Rectal smooth muscle tissue (tissue), 1 donor: ENCODE measurements at regions not wholly inside any gene's neighbourhood (a gene's known extent, or its start where the extent isn't known, plus 50 kb on each side); places are given as distances from the start of the nearest gene placed in this dataset.

Experiments used
- H3K27ac ChIP-seq: one replicate; pipeline ENCODE4 v1.7.0; 2013; ENCODE audit warnings: low read depth, low read length, inconsistent platforms
- H3K27me3 ChIP-seq: one replicate; pipeline ENCODE4 v1.7.0; 2013; ENCODE audit warnings: low read length; ENCODE audit not compliant: control insufficient read depth, insufficient read depth
- H3K36me3 ChIP-seq: one replicate; pipeline ENCODE4 v1.7.0; 2013; ENCODE audit warnings: low read length; ENCODE audit not compliant: control insufficient read depth, insufficient read depth
- H3K4me1 ChIP-seq: one replicate; pipeline ENCODE4 v1.7.0; 2013; ENCODE audit warnings: low read length; ENCODE audit not compliant: control insufficient read depth, insufficient read depth
- H3K4me3 ChIP-seq: one replicate; pipeline ENCODE4 v1.7.0; 2013; ENCODE audit warnings: low read length
- H3K9ac ChIP-seq: one replicate; pipeline ENCODE4 v1.7.0; 2013; ENCODE audit warnings: low read length

DNA sequence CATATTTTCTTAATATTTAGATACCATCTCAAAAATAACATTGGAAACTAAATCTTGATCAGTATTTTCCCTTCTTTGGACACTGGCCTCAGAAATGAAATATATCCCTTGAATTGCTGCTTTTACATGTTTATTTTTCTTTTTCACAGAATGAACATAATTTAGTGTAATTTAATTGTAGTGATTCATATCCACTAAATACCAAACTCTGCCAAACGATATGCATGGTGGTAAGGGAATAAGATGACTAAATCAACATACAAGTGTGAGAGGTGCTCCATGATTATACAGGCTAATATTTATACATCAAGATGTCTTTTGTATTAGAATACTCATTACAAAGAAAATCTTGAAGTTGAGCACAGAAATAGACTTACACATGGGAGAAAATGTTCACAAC lies 216.8 kb upstream of the PACRGL start:
- no peak overlapping the region for H3K27ac ChIP-seq
- no peak overlapping the region for H3K9ac ChIP-seq
- H3K27me3 ChIP-seq, result no peaks in the 10 kb centered on the region
- H3K4me1 ChIP-seq, result no peaks in the 10 kb centered on the region
- H3K36me3 ChIP-seq, result no peaks in the 10 kb centered on the region
- no peak overlapping the region for H3K4me3 ChIP-seq

GRCh38 chr4:20486433-20486832 lies 213.8 kb upstream of the PACRGL start:
- H3K36me3 ChIP-seq, result no peaks in the 10 kb centered on the region
- peaks cover 2% of the 10 kb centered on the region for H3K4me1 ChIP-seq
- no peaks in the 10 kb centered on the region for H3K27me3 ChIP-seq
- H3K9ac ChIP-seq, result no peak overlapping the region
- no peak overlapping the region for H3K4me3 ChIP-seq
- H3K27ac ChIP-seq, result no peak overlapping the region

DNA sequence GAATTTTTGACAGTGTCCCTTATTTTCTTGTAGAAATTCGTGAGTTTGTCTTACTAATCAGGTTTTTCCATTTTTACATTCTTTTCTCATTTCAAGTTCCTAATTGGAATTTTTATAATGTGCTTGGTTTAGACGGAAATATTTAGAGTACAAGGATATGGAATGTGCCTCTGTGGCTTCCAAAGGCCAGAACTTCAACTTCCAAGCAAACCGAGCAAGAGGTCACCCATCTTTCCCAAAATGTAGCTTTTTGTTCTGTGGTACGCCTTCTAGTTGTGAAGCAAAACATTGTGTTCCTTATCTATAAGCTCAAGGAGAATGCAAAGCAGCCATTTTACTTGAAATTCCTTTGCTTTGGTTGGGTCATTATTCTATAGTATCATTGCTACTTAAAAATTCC lies 212.8 kb upstream of the PACRGL start:
- Histone ChIP-seq H3K36me3 (no peaks in the 10 kb centered on the region), H3K4me1 (peaks cover 2% of the 10 kb centered on the region), H3K27ac (no peak overlapping the region), H3K4me3 (no peak overlapping the region), H3K27me3 (no peaks in the 10 kb centered on the region), H3K9ac (no peak overlapping the region)

DNA sequence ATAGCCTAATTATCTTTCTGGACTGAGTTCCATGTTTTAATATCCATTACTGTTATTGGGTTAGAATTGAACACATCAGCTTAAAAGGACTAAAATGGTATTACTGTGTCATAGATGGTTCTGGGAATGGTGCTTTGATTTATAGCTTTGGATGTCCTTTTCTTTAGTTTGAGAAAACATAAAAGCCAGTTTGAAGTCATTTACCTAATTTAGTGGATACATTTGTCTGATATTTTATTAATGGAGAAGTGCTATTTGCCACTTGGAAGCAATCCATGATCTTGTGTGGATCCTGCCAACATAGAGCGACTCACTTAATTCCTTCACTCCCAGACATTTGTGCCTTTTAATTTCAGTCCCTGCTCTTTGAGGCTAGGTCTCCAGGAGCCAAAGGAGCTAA lies 212.4 kb upstream of the PACRGL start:
- no peaks in the 10 kb centered on the region for H3K36me3 ChIP-seq
- H3K27me3 ChIP-seq, result no peaks in the 10 kb centered on the region
- H3K4me1 ChIP-seq, result peaks cover 2% of the 10 kb centered on the region
- H3K27ac ChIP-seq, result no peak overlapping the region
- no peak overlapping the region for H3K9ac ChIP-seq
- H3K4me3 ChIP-seq, result no peak overlapping the region

DNA sequence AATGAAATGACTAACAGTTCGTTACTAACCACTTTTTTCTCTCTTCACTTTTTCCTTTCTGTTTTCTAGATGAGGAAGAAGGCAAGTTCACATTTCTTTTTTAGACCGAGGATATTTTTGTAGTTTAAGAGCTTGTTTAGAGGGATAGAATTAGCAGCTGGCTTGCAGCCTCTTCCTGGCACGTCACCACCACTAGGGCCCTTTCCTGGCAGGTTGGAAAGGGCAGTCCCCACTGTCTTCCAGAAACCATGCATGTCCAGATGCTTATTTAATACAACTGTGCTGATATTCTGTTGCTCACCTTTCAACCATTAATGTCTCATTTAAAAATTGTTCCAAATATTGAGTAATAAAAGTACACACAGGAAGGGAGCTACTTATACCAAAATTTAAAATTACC lies 209.5 kb upstream of the PACRGL start:
- H3K9ac ChIP-seq, result no peak overlapping the region
- no peak overlapping the region for H3K4me3 ChIP-seq
- peaks cover 2% of the 10 kb centered on the region for H3K4me1 ChIP-seq
- no peaks in the 10 kb centered on the region for H3K36me3 ChIP-seq
- H3K27ac ChIP-seq, result no peak overlapping the region
- H3K27me3 ChIP-seq, result no peaks in the 10 kb centered on the region

GRCh38 chr4:20493761-20494353 lies 206.4 kb upstream of the PACRGL start:
- Histone ChIP-seq H3K36me3 (no peaks in the 10 kb centered on the region), H3K4me1 (peaks cover 2% of the 10 kb centered on the region), H3K27me3 (no peaks in the 10 kb centered on the region), H3K9ac (no peak overlapping the region), H3K4me3 (no peak overlapping the region), H3K27ac (no peak overlapping the region)

- H3K4me1 ChIP-seq, result no peaks in the 10 kb centered on the region
- no peak overlapping the region for H3K4me3 ChIP-seq
- H3K9ac ChIP-seq, result no peak overlapping the region
- no peaks in the 10 kb centered on the region for H3K36me3 ChIP-seq
- no peak overlapping the region for H3K27ac ChIP-seq
- H3K27me3 ChIP-seq, result no peaks in the 10 kb centered on the region
Measured at GRCh38 chr4:20496068-20496467, 204.2 kb upstream of the PACRGL start.

DNA sequence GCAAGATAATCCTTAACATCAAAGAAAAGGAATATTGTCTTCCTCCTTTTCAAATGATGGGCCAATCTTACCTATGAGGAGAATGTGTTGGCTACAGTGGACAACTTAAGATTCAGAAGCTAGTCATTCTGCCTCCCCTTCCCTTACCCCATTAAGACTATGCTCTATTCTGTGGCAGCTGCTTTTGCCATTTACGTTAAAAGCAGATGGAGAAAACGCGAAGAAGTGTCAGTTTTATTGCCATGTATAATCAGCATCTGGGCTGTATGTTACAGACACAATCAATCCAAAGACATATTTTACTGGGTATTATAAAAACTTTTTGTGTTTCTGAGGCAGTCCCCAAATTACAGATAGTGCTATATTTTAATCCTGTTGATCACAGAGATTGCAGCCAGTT lies 196.1 kb upstream of the PACRGL start:
- H3K36me3 ChIP-seq, result no peaks in the 10 kb centered on the region
- no peak overlapping the region for H3K27ac ChIP-seq
- no peak overlapping the region for H3K4me3 ChIP-seq
- H3K27me3 ChIP-seq, result no peaks in the 10 kb centered on the region
- no peaks in the 10 kb centered on the region for H3K4me1 ChIP-seq
- H3K9ac ChIP-seq, result no peak overlapping the region

GRCh38 chr4:20505927-20506326 lies 194.3 kb upstream of the PACRGL start:
- no peaks in the 10 kb centered on the region for H3K4me1 ChIP-seq
- H3K4me3 ChIP-seq, result no peak overlapping the region
- no peaks in the 10 kb centered on the region for H3K27me3 ChIP-seq
- no peaks in the 10 kb centered on the region for H3K36me3 ChIP-seq
- H3K27ac ChIP-seq, result no peak overlapping the region
- no peak overlapping the region for H3K9ac ChIP-seq

GRCh38 chr4:20506827-20507226 lies 193.4 kb upstream of the PACRGL start:
- Histone ChIP-seq H3K9ac (no peak overlapping the region), H3K27ac (no peak overlapping the region), H3K27me3 (no peaks in the 10 kb centered on the region), H3K4me1 (no peaks in the 10 kb centered on the region), H3K36me3 (no peaks in the 10 kb centered on the region), H3K4me3 (no peak overlapping the region)

DNA sequence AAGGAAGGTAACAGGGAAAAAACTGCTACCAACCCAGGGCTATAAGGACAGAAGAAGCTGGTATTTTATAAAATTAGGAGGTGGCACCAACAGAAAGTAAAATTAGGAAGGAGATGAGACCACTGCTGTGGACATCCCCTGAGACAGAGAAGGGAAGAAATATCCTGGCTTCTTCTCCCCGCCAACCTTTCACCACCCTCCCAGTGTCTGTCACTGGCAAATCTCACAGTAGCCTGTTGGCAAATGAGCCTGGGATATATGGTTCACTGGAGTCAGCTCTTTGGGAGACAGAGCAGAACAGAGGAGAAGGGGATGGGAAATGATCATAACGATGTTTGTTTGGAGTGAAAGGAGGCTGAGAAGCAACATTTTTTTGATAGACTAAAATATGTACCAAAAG lies 190.9 kb upstream of the PACRGL start:
- H3K27ac ChIP-seq, result no peak overlapping the region
- H3K27me3 ChIP-seq, result no peaks in the 10 kb centered on the region
- H3K4me3 ChIP-seq, result no peak overlapping the region
- H3K9ac ChIP-seq, result no peak overlapping the region
- no peaks in the 10 kb centered on the region for H3K4me1 ChIP-seq
- H3K36me3 ChIP-seq, result no peaks in the 10 kb centered on the region

DNA sequence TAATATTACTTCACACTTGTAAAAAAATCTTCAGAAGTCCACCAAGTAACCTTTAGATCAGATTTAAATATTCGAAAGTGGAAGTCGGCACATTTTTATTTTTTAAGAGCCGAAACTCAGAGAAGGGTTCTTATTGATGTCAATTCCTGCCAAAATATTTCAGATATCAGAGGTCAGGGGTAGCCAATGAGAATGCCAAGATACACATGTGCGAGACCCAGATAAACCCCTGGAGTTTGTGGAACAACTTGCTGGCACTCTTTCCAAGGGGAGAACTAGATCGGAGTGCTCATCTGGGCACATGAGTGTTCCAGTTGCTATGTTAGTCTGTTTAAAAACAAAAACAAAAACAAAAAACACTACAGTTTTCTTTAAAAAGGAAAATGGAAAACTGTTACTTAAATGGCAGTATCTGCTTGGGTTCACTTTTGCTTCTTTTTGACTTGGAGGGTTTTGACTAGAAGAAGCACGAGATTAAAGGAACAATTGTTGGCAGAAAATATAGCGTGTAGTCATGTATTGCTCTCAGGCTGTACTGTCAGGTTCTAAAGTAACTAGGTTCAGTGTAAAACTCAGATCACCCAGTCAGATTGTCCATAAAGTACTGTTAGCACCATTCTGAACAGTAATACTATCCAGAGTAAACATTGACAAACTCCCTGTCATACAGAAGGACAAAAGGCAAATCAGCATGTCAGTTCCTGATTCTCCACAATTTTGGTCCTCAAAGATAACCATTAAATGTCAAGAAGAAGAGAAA lies 188.0 kb upstream of the PACRGL start:
- Histone ChIP-seq H3K4me3 (no peak overlapping the region), H3K36me3 (no peaks in the 10 kb centered on the region), H3K27ac (no peak overlapping the region), H3K9ac (no peak overlapping the region), H3K4me1 (no peaks in the 10 kb centered on the region), H3K27me3 (no peaks in the 10 kb centered on the region)

DNA sequence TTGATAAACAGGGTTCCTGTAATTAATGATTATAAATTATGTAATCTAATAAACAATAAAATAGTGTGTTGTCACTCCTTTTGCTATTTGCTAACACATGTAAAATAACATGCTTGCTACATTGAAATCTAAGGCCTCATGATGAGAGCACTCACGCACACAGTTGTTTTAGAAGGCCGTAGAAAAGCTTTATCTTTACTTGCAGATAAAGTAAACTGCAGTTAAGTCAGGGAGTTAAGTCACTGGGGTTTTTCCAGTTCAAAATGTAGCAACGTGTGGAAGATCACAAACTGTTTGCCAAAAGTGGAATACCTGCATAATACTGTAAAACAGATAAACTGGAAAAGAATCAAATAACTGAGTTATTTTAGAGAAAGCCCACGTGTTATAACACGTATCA lies 187.3 kb upstream of the PACRGL start:
- Histone ChIP-seq H3K27me3 (no peaks in the 10 kb centered on the region), H3K4me1 (no peaks in the 10 kb centered on the region), H3K4me3 (no peak overlapping the region), H3K27ac (no peak overlapping the region), H3K36me3 (no peaks in the 10 kb centered on the region), H3K9ac (no peak overlapping the region)
